ENCODE measurements at regions not wholly inside any gene's neighbourhood (a gene's known extent, or its start where the extent isn't known, plus 50 kb on each side); places are given as distances from the start of the nearest gene placed in this dataset.

DNA sequence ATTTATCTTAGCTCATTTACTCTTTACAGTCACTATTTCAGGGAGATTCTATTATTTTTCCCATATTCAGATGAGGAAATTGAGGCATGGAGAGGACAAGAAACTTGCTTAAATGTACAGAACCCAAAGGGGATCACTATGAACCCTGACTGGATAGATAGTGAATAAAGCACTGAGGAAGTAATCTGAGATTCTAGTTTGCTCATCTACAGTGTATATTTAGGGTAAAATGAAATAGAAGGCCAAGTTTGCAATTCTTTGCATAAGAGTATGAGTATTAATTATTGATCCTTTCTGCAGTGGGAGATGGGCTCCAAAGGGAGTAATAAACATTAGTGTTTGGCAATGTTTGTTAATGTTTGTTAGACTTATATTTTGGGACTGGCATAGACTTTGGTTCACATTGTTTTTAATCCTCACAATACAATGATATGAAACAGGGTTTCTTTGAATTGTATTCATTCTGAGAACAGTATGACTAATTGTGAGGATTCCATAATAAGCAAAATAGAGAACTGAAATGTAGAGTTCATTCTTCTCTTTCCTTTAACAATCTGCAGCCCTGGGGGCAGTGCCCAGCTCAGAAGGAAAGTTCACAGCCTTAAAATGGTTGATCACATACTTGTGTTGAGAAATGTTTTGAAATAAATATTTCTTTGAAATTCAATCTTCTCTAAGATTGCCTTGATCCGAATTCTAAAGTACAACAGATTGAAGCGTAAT, 131.0 kb upstream of the ZNF804B start:
- no peak for TF ChIP-seq CTCF (conservative IDR thresholded peaks at IDR 0.05)
- TF ChIP-seq ZFX (IDR thresholded peaks at IDR 0.05), result no peak
